ENCODE measurements at regions not wholly inside any gene's neighbourhood (a gene's known extent, or its start where the extent isn't known, plus 50 kb on each side); places are given as distances from the start of the nearest gene placed in this dataset.

DNA sequence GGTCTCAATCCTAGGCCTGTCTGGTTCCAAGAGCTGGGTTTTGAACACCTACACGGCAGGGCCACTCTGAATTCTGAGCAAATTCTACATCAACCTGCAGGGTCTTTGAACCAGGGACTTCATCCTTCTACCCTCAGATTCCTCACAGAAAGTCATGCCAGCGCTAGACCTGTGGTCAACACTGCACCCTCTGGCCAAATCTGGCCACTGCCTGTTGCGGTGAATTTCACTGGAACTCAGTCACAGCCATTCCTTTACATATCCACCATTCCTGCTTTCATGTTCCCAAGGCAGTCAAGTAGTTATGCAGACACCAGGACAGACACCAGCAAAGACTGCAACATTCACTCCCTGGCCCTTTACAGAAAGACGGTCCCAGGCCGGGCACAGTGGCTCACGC, 144.6 kb downstream of the C16orf95 start:
- DNase-seq, result no peak

DNA sequence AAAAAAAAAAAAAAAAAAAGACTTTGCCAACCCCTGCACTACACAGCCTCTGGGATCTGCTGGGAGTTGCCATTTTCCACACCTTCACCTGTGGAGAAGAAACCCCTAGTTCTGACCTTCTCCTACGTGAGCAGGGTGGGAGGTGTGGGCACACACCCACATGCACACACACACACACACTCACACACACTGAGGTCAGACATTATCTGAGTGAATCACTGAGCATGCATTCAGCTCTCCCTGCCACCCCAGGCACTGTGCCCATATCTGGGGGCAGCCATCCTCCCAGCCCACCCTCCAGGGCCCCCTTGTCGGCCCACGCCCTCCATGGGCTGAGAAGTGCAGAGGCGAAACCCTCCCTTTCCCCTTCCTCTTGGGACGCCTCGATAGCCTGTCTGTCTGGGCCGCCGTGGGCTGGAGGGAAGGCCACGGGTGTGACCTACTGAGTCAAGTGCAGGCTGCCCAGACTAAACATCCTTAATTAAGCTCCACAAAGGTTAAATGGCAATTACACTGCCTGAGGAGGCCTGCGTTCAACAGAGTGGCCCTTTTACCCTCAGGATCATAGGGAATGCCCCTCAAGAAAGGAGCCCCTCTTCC, 143.8 kb downstream of the C16orf95 start:
- DNase-seq, result no peak

DNA sequence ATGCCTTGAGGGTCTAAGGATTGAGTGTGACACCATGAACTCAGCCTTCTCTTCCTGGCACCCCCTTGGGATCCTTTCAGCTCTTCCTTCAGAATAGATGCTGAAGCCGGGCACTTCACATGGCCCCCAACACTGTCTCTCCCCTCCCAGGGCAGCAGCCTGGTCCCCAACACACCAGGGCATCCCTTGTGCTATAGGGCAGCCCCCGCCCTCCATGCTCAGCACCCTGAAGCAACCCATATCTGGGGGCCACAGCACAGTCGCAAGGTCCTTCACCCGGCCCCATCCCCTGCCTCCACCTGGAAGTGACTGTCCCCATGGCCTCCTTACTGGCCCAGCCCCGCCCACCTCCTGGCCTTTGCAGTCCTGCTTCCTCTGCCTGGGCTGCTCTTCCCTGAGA, 143.1 kb downstream of the C16orf95 start:
- DNase-seq, result no peak

DNA sequence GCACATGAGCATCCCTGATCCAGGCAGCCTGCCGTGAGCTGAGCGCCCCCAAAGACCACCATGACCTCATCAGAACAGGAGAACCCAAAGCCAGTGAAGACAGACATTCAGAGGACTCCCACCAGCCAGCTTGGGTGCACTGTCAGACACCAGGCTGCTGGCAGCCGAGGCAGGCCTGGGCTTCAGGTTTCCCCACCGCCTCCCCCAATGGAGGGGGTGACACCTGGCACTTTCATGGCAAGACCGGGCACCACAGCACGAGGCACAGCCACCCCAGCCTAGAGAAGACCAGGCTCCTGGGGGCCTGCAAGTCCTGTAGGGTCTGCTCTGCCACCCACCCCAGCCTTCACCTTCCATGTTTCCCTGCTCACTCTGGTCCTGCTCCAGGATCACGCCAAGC, 140.5 kb downstream of the C16orf95 start:
- no peak for DNase-seq

DNA sequence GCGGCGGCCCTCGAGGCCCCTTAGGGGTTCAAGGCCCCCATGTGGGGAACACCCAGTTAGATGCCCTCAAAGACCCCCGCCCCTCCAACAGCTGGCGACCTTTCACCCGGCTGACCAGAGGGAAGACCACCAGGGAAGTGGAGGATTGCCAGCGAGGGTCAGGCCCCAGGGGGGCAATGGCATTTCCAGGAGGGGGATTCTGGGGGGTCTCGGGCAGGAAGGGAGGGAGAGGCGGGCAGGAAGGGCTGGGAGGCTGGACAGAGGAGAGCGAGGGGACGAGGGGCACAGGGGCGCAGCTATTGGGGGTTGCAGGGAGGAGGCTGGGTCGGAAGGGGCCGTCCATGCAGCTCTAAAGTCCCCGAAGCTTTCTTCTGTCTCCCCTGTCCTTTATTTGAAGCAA, 139.5 kb downstream of the C16orf95 start:
- DNase-seq, result no peak

DNA sequence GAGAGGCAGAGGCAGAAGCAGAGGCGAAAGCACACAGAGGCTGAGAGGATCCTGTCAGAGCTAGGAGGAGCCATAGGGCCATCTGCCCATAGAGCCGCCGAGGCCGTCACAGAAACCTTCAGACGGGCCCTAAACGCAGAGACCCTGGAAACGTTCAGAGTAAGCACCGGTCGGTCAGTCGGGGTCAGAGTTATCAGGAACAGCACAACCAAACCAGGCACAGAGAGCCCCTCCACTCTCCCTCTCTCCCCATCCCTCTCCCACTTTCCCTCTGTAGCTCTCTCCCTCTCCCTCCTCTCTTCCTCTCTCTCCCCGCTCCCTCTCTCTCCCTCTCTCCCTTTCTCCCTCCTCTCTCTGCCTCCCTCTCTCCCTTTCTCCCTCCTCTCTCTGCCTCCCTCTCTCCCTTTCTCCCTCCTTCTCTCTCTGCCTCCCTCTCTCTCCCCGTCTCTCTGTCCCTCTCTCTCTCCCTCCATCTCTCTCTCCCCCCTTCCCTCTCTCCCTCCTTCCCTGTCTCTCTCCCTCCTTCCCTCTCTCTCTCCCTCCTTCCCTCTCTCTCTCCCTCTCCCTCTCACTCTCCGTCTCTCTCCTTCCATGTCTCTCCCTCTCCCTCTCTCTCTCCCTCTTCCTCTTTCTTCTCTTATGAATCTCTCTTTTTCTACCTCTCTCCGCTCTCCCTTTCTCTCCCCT, 138.9 kb downstream of the C16orf95 start:
- DNase-seq, result no peak

DNA sequence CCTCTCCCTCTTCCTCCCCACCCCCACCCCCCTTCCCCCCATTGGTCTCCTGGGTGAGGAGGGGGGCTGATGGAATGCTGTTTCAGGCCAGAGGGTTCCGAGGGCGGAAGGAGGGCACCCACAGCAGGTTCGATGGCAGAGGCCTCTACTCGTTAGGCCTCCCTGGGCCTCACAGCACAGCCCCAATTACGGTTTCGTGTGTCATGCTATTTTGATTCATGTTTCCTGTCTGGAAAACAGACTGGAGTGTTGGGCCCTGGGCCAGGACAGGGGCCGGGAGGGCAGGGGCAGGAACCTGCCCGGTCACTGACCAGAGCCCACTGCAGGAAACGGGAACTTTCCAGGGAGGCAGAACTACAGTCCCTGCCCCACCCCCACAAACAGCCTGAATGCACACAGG, 138.2 kb downstream of the C16orf95 start:
- DNase-seq, result no peak

DNA sequence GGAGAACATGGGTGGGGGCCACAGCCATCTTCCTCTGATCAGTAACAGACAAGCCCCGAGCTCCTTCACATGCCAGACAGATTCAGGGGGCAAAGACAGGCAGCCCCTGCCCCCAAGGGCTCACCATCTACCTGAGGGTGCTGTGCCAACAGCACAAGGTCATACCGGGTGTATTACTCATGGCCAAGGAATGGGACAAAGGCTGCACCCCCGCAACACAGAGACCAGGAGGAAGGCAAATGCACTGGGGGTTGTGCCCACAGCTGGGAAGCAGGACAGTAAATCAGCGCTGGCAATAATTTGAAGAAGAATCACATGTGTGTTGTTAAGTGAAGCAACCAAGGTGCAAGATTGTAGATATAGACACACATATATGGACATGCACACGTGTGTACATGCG, 137.1 kb downstream of the C16orf95 start:
- no peak for DNase-seq

DNA sequence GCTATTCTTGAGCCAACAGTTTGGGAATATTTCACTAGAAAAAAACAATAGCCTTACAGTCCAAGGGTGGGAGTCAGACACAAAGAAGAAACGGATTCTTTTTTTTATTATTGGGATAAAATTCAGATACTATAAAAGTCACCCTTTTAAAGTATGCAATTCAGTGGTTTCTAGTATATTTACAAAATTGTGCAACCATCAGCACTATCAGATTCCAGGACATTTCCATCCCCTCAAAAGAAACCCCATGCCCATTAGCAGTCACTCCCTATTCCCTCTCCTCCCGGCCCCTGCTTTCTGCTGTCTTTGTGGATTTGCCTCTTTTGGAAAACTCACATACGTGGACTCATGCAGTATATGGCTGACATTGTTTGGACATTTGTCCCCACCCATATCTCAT, 134.4 kb downstream of the C16orf95 start:
- DNase-seq, result no peak

DNA sequence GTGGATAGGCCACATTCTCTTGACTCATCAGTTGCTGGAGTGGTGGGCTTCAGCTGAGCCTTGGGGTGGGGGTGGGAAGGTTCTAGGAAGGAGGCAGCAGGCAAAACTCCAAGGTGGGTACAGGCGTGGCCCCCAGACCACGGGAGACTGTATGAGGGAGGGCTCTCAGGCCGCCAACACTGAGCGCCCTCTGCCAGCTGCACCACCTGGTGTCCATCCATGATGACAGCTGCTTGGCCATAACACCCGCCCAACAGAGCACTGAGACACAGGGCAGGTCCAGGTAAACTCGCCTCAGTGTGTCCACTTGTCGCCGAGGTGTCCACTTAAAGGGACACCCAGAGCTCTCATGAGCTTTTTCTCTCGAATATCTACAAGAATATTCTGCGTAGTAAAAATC, 133.5 kb downstream of the C16orf95 start:
- DNase-seq, result no peak

DNA sequence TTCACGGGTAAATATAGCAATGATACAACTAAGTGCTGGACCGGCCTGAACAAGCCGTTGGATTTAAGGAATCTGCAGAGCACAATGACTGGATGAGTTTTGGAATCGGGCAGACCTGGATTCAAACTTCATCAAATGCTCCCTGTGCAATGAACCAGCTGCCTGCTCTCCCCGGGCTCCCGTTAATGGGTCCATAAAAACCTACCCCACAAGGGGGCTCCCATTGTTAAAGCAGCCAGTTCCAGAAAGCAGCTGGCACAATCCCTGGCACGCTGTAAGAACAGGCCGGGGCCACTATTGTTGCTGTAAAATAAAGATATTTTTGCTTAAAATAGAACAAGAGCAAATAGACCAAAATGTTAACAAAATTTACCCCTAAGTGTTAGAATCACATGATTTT, 131.9 kb downstream of the C16orf95 start:
- DNase-seq, result no peak

DNA sequence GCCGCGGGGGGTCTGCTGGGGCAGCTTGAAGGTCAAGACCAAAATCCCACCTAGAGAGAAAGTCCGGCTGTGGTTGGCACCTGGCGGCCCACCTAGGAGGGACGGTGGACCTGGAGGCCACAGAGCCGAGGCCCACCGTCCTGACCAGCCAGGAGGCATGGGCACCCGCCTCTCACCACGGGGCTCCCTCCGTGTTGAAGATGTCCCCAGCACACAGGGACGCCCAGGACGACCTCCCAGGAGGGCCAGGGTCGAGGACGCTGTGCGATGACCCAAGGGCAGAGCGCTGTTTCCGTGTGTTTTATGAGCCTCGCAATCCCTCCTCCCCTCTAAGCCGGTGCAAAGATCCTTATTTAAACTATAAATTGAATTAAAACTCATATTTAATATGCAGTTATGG, 131.2 kb downstream of the C16orf95 start:
- no peak for DNase-seq

DNA sequence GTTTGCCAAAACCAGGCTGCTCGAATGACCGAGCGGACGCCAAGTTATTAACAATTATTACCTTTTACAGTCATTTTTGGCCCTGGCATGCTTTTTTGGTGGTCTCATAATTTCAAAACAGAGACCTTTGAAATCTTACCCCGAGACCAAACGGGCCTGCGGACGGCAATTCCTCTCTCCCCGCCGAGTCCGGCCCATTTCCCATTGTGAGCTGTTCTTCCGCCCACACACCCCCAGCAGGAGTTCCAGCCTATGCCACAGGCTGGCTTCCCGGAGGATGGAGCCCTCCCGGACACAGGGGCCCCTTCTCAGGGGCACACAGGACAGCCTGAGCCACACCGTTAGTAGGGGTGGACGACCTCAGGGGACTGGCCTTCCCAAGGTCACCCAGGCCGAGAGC, 130.7 kb downstream of the C16orf95 start:
- DNase-seq, result no peak

DNA sequence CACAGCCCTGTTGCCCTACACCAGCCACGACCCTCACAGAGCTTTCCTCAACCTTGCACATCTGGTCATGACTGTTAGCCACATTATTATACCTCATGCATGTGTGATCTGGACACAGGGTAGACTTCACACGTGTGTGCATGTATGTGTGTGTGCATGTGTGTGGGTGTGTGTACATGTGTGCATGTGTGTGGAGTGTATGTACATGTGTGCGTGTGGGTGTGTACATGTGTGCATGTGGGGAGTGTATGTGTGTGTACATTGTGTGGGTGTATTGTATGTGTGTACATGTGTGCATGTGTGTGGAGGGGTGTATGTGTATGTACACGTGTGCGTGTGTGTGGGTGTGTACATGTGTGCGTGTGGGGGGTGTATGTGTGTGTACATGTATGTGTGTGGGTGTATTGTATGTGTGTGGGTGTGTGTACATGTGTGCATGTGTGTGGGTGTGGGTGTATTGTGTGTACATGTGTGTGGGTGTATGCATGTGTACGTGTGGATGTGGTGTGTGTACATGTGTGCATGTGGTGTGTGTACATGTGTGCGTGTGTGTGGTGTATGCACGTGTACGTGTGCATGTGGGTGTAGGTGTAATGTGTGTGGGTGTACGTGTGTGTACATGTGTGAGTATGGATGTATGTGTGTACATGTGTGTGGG, 130.2 kb downstream of the C16orf95 start:
- DNase-seq, result no peak

DNA sequence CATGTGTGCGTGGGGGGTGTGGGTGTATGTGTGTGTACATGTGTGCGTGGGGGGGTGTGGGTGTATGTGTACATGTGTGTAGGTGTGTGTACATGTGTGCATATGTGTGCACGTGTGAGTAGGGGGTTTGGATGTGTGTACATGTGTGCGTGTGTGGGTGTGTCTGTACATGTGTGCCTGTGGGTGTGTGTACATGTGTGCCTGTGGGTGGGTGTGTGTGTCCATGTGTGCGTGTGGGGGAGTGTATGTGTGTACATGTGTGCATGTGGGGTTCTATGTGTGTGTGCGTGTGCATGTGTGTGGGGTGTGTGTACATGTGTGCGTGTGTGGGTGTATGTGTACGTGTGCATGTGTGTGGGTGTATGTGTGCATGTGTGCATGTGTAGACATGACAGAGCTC, 129.1 kb downstream of the C16orf95 start:
- DNase-seq, result no peak

DNA sequence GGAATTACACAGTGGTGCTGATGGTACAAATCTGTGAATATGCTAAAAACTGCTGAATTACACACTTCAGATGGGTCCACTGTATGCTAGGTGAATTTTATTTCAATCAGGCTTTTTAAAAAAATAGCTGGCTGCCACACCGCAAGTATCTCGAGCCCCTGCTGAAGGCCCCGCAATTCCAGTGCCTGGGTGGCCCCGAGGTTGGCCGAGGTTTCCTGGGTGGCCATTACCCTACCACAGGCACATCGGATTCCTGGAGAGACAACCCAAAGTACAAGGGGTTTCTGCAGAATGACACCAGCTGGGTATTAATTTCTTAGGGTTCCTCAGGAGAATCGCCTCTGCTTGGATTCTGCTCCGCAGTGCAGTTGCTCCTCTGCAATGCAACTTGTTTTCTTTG, 127.8 kb downstream of the C16orf95 start:
- DNase-seq, result no peak

DNA sequence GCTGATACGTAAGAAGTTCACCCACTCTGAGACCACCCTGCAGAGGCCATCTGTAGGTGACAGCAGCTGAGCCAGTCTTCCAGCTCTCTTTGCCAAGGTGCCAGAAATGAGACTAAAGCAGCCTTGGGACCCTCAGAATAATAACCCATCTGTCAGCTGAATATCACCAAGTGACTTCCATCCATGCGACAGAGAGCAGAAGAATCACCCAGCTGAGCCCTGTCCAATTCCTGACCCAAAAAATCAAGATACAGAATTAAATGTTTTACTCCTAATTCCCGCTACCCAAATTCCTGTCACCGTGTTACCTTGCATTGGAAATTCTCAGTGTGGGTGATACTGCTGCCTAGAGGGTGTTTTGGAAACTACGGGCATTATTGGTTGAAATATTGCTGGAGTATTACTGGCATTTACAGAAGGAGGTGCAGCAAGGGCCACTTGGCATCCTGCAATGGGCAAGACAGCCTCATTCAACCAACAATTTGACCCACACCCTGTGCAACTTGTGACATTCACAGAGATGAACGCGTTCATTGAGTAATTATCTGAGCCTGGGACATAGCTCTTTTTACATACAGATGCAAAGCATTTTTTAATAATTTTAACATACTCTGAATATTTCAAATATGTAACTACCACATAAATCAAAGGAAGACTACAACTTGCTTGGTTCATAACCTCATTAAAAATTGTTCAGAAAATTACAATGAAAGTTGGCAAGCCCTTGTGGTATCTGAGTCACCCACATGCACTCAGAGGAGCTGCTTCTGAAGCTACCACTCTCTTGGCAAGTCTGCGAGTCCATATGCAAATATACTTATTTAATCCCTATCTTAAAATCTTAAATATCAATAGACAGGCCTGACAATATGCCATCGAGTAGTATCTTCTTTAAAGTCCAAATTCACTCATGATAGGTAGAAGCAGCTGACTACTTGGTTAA, 126.6 kb downstream of the C16orf95 start:
- no peak for DNase-seq

DNA sequence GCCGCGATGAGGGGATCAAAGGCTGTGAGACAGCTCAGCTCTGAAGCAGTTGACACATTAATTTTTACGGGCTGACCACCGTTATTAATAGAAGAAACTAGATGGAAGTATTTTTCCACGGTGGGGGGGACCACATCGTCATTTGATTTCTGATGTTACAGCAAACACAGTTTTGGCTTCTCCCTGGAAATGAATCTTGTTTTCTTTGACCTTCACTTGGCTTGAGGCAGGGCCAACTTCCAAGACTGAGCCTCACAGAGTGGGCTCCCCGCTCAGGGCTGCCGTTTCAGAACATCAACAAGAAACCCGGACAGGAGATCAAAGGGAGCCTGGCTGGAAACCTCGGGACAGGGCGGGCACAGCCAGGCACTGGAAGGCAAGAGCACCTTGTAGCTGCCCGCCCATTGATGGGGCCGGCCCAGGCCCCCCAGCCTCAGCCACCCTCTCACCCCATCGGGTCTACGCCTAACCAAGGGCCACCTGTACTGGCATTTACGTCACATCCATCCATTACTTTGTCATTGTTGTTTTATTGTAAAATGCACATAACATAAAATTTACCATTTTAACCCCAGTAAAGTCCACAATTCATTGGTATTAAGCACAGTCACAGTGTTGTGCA, 124.6 kb downstream of the C16orf95 start:
- no peak for DNase-seq

DNA sequence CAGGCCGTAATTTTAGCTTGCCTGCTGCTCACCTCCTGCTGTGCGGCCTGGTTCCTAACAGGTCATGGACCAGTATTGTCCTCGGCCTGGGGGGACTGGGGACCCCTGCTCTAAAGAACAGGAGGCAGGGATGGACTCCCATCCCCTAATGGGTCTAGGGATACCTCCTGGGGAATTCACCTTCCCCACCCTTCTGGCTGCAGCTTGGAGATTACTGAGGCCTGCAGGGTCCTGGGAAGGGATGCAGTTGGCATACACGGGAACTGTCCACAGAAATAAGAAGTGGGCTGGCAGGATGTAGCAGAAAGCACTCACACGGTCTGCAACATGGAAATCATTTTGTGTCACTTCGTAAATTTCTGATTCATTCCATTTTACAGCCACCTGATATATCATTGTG, 123.0 kb downstream of the C16orf95 start:
- no peak for DNase-seq

DNA sequence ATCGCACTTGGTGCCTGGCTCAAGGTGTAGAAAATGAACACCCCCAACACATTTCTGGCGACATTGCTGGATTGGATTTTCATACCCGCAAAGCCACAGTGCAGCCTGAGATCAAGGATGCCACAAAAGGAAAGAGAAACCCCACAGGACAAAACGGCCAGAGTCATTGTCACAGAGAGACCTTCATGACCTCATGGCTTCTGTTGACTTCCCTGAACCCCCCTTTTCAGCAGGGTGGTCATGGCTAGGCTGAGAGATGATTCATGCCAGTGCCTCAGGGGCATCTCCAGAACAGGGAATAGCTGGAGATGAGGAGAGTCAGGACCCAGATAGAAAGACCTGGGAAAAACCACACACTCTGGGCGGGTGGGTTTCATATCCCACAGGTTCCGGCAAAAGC, 122.0 kb downstream of the C16orf95 start:
- no peak for DNase-seq

DNA sequence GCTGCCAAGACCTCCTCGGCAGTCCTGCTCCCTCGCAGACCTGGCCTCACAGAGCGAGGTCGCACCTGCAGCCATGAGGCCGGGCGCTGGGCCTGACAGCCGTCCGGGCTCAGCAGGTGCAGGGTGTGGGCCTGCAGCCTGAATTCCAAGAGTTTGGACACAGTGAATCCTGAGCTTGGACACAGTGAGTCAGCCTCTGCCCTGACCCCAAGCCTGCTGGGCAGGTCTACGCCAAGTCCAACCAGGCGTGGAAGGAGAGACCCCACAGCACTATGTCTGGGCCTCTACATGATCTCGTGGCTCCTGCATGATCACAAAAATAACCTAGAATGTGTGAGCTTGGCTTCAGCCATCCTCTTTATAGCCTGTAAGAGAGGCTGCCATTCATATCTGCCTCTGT, 121.0 kb downstream of the C16orf95 start:
- DNase-seq, result no peak

DNA sequence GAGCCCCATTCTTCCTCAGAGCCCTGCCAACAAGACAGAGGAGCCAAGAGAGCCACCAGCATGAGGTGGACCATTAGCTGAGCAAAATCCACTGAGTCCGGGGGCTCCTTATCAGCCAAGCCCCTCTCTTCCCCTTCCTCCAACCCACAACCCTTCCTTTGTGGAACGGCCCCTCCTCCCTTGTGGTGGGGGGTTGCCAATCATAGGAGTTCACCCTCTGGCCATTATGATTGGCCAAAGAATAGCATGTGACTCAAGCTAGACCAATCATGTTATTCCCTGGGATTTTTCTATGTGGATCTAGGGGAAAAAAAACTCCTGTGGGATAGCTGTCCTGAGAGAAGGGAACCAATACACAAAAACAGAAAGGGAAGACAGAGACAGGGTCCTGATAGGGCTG, 120.5 kb downstream of the C16orf95 start:
- DNase-seq, result no peak

DNA sequence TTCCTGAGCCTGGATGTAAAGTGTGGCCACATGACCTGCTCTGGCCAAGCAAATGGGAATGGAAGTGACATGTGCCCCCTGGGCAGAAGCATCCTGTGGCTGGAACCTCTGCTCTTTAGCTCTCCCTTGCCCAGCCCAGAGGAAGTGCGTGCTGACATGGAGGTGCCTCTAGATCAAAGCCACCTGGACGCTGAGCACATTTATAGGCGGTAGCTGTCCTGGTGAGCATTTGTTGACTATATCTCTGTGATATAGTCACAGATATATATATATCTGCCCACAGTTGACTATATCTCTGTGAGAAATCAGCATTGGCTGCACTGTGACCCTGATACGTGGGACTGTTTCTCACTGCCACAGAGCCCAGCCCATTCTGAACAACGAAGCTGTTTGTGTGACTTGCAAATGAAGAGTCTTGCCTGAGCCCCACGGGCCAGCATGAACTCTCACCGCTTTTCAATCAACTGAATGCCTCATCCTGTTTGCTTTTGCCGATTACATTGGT, 118.8 kb downstream of the C16orf95 start:
- DNase-seq, result no peak
